ENCODE measurements at regions not wholly inside any gene's neighbourhood (a gene's known extent, or its start where the extent isn't known, plus 50 kb on each side); places are given as distances from the start of the nearest gene placed in this dataset.

DNA sequence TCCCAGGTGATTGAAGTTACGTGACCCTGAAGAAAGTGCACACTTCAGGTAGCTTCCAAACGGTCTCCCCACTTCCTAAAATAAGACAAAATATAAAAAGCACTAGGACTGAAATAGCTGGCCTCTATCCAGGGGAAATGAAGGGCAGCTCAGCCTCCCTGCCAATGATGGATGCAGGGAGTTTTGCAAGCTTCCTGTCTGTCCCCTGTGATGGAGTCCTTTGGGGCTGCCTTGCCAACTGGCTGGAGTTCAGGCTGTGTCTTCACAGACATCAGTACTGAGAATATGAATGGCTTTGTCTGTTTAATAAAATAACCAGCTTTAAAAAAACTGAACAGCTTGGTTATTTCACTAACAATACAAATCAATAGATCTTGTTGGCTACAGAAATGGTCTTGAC lies 101.4 kb upstream of the GPR12 start:
- WGBS (ENCODE audit: low lambda C conversion rate, missing lambda C conversion rate) = 61% methylated on average over 2 of the region's 2 CpGs
- TF ChIP-seq, protein P1, sequence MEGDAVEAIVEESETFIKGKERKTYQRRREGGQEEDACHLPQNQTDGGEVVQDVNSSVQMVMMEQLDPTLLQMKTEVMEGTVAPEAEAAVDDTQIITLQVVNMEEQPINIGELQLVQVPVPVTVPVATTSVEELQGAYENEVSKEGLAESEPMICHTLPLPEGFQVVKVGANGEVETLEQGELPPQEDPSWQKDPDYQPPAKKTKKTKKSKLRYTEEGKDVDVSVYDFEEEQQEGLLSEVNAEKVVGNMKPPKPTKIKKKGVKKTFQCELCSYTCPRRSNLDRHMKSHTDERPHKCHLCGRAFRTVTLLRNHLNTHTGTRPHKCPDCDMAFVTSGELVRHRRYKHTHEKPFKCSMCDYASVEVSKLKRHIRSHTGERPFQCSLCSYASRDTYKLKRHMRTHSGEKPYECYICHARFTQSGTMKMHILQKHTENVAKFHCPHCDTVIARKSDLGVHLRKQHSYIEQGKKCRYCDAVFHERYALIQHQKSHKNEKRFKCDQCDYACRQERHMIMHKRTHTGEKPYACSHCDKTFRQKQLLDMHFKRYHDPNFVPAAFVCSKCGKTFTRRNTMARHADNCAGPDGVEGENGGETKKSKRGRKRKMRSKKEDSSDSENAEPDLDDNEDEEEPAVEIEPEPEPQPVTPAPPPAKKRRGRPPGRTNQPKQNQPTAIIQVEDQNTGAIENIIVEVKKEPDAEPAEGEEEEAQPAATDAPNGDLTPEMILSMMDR (IDR thresholded peaks at IDR 0.05; ENCODE audit: poor library complexity) = no peak
- TF ChIP-seq EZH2phosphoT487 (IDR thresholded peaks at IDR 0.05; ENCODE audit: low read depth, severe bottlenecking, unreplicated experiment) = no peak
- TF ChIP-seq EZH2 (IDR thresholded peaks at IDR 0.05; ENCODE audit: borderline replicate concordance) = no peak

DNA sequence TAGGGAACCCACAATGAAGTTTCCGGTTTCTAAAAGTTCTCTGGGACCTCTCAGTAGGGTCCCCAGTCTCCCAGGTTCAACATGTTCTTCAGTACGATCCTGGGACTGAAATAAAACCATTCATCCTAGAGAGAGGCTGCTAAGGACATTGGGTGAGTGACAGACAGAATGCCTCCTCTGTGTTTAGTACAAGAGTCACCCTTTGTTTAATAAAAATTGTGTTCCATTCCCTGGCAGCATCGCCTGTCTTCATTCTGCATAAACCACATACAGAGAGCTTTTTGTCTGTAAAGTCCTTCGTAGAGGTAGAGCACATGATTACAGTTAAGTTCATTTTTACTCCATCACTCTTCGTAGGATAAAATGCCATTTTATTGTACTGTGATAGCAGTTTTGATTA lies 95.3 kb upstream of the GPR12 start:
- Histone ChIP-seq H3K4me3 (no peak overlapping the region), H3K4me1 (ENCODE audit: insufficient read depth) (no peaks in the 10 kb centered on the region), H3K4me2 (no peak overlapping the region), H4K20me1 (ENCODE audit: insufficient read depth, poor library complexity, severe bottlenecking) (no peaks in the 10 kb centered on the region), H2AFZ (no peak overlapping the region), H3K79me2 (no peaks in the 10 kb centered on the region), H3K9me3 (ENCODE audit: low read depth) (no peaks in the 10 kb centered on the region), H3K27me3 (peaks cover 62% of the 10 kb centered on the region), H3K36me3 (replicated peaks; ENCODE audit: insufficient read depth, low read depth) (no peaks in the 10 kb centered on the region), H3K9me2 (replicated peaks; ENCODE audit: insufficient read depth) (no peaks in the 10 kb centered on the region), H3K27ac (no peak overlapping the region)
- 82% methylated on average over 5 of the region's 5 CpGs for WGBS (ENCODE audit: low lambda C conversion rate, missing lambda C conversion rate)
- DNase-seq (ENCODE audit: low spot score) = no peak
- TF ChIP-seq EZH2phosphoT487 (IDR thresholded peaks at IDR 0.05; ENCODE audit: low read depth, severe bottlenecking, unreplicated experiment) (no peak), EZH2 (IDR thresholded peaks at IDR 0.05; ENCODE audit: borderline replicate concordance) (no peak)
- TF ChIP-seq, protein P1 (IDR thresholded peaks at IDR 0.05; ENCODE audit: poor library complexity) = no peak

More for the DNA sequence above, 101.4 kb upstream of the GPR12 start:
- Histone ChIP-seq H3K4me2 (no peak overlapping the region), H3K27ac (no peak overlapping the region), H3K4me3 (no peak overlapping the region), H3K4me1 (ENCODE audit: insufficient read depth) (no peaks in the 10 kb centered on the region), H4K20me1 (ENCODE audit: insufficient read depth, poor library complexity, severe bottlenecking) (no peaks in the 10 kb centered on the region), H3K9me2 (replicated peaks; ENCODE audit: insufficient read depth) (no peaks in the 10 kb centered on the region), H2AFZ (no peak overlapping the region), H3K79me2 (no peaks in the 10 kb centered on the region), H3K9me3 (ENCODE audit: low read depth) (no peaks in the 10 kb centered on the region), H3K36me3 (replicated peaks; ENCODE audit: insufficient read depth, low read depth) (no peaks in the 10 kb centered on the region), H3K27me3 (peaks cover 57% of the 10 kb centered on the region)
- no peak for DNase-seq (ENCODE audit: low spot score)

DNA sequence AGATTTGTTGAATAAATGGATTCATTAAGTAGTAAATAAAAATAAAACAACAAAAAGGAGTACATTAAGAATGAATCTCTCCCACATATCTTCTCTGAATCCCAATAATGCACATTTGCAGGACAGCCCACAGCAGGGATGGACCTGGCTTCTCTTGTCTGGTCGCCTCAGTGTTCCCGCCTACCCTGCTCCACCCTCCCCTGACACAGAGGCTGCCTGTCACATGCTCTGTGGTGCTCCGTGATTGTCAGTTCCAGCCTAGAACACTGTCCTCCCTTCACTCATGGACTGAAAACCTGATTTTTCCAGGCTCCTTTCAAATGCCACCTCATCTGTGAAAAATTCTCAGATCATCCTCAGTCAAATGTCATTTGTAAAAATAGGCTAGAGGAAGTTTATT lies 94.5 kb upstream of the GPR12 start:
- Histone ChIP-seq H3K9me2 (replicated peaks; ENCODE audit: insufficient read depth) (no peaks in the 10 kb centered on the region), H3K27ac (no peak overlapping the region), H3K79me2 (no peaks in the 10 kb centered on the region), H3K9me3 (ENCODE audit: low read depth) (no peaks in the 10 kb centered on the region), H3K4me3 (no peak overlapping the region), H3K4me2 (no peak overlapping the region), H3K4me1 (ENCODE audit: insufficient read depth) (no peaks in the 10 kb centered on the region), H4K20me1 (ENCODE audit: insufficient read depth, poor library complexity, severe bottlenecking) (no peaks in the 10 kb centered on the region), H3K27me3 (peaks cover 65% of the 10 kb centered on the region), H3K36me3 (replicated peaks; ENCODE audit: insufficient read depth, low read depth) (no peaks in the 10 kb centered on the region), H2AFZ (no peak overlapping the region)
- 61% methylated on average over 3 of the region's 3 CpGs for WGBS (ENCODE audit: low lambda C conversion rate, missing lambda C conversion rate)
- DNase-seq (ENCODE audit: low spot score) = no peak
- TF ChIP-seq EZH2phosphoT487 (IDR thresholded peaks at IDR 0.05; ENCODE audit: low read depth, severe bottlenecking, unreplicated experiment) (no peak), EZH2 (IDR thresholded peaks at IDR 0.05; ENCODE audit: borderline replicate concordance) (no peak)
- TF ChIP-seq, protein P1 (IDR thresholded peaks at IDR 0.05; ENCODE audit: poor library complexity) = no peak

DNA sequence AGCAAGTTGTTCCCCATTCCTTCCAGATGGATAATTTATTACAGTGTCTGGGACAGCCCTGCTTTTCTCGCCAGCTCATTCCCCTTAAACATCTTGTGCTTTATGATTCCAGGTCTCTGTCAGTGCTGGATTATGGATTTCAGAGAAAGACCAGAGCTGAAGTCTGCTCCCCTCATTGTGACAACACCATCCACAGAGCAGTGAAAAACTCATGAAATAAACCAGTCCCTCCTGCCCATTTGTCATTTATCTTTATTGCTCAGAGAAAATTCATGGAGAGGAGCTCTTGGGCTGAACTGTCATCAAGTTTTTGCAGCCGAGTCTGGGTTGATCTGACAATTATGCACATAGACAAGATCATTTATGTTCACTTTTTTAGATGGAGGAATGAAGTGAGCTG lies 92.7 kb upstream of the GPR12 start:
- H3K4me3 ChIP-seq = no peak overlapping the region
- no peaks in the 10 kb centered on the region for H3K79me2 ChIP-seq
- TF ChIP-seq EZH2phosphoT487 (IDR thresholded peaks at IDR 0.05; ENCODE audit: low read depth, severe bottlenecking, unreplicated experiment) (no peak), EZH2 (IDR thresholded peaks at IDR 0.05; ENCODE audit: borderline replicate concordance) (no peak)
- TF ChIP-seq, protein P1 (IDR thresholded peaks at IDR 0.05; ENCODE audit: poor library complexity) = no peak
- H3K27me3 ChIP-seq = peaks cover 66% of the 10 kb centered on the region
- no peaks in the 10 kb centered on the region for H3K9me3 ChIP-seq (ENCODE audit: low read depth)
- H3K4me1 ChIP-seq (ENCODE audit: insufficient read depth) = no peaks in the 10 kb centered on the region
- DNase-seq (ENCODE audit: low spot score) = peak; percentile 36
- no peak overlapping the region for H3K4me2 ChIP-seq
- no peaks in the 10 kb centered on the region for H4K20me1 ChIP-seq (ENCODE audit: insufficient read depth, poor library complexity, severe bottlenecking)
- no peak overlapping the region for H2AFZ ChIP-seq
- H3K9me2 ChIP-seq (replicated peaks; ENCODE audit: insufficient read depth) = no peaks in the 10 kb centered on the region
- WGBS (ENCODE audit: low lambda C conversion rate, missing lambda C conversion rate) = 32% methylated on average over 2 of the region's 2 CpGs
- H3K36me3 ChIP-seq (replicated peaks; ENCODE audit: insufficient read depth, low read depth) = no peaks in the 10 kb centered on the region
- H3K27ac ChIP-seq = no peak overlapping the region
